NCI-H82 (cell line): ENCODE measurements at regions not wholly inside any gene's neighbourhood (a gene's known extent, or its start where the extent isn't known, plus 50 kb on each side); places are given as distances from the start of the nearest gene placed in this dataset.

Experiments used
- DNase-seq: peaks from one replicate; lab custom pipeline; 2025; lab: John Stamatoyannopoulos, UW

DNA sequence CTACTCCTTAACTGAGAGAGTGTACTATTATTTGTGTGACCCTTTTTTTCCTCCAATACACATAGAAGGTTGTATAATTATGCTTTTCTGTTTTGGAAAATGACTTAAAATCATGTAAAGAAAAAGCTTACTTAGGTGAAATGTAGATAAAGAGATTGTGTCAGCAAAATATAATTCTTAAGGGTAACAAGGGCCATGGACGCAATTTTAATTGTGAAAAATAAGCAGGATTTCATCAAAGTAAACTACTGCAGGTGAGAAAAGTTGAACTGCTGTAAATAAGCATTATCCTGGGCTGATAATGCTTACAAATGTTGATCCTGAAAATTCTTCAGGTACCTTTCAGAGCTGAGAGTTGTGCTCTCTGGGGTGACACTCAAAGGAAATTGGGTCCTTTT is 141.5 kb downstream of the RPIA start:
- DNase-seq = no peak

DNA sequence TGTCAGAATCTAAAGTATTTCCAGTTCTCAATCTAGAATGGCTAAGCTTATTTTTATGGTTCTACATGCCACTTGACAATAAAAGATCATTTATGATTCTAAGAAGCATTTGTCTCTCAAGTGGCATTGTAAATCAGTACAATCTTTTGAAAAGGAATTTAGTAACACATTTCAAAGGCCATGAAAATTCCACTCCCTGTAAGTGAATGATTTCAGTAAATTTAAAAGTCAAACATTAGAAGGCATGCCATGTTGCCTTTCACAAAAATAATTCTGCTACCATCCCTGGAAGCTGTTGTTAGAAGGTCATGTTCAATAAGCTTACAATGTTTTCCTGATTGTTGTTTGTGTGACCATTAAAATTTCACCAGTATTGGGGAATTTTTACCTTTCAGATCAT is 142.9 kb downstream of the RPIA start:
- no peak for DNase-seq

DNA sequence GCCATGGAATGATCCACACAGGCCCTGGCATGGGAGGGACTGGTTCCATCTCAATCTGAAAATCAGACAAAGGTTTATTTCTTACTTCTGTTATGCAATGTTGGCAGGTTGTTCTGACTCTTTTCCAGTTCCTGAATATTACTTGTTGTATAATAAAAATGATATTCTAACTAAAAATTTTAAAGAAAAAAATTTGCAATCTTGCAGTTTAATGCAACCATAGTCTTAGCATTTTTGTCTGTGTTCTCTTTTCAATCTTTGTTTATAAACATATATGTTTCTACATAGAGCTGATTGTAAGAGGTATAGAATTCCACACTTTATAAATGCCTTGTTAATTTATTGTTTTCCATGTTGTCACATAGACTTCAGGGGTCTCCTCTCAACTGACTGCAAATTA is 143.4 kb downstream of the RPIA start:
- DNase-seq = no peak

DNA sequence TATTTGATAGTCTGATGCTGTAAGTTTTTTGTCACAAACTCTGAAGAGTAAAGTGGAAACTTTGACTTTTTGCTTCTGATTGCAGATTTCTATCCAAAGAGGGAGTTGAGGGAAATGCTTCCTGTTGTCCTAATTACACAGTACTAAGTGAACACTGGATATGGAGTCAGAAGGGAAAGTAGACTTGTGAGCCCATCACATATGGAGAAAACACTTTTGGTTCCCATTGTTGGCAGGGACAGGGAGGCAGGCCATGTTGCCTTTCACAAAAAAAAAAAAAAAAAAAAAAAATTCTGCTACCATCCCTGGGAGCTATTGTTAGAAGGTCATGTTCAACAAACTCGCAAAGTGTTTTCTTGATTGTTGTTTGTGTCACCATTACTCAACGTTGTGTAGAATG is 144.3 kb downstream of the RPIA start:
- DNase-seq = no peak

- DNase-seq = no peak
Observed at GRCh38 chr2:88836351-88836750, 144.9 kb downstream of the RPIA start.

DNA sequence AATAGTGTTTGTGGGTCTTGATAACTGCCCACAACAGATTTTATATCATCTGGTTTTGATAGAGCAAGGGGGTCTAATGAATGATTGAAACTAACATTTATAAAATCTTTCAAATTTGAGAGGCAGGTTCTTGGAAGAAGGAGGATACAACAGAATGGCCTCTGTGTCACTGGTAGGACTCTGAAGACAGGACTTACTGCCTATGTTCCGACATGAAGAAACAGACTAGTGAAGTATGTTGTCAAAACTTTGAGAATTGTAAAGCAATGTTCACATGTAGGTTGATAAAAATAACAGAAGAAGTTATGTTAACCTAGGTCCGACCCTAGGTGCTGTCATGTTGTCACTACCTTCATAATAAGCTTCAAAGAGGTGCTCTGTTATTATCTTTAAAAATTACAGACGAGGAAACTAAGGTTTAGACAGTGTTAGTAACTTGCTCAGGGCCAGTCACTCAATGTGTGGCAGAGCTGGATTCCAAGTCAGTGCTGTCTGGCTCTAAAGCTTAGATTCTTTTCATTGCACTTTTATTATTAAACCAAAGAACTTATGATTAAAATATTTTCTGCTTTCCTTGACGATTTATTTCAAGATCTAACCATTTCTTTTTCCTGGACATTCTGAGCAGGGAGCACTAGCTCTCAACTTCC is 146.2 kb downstream of the RPIA start:
- DNase-seq = no peak

DNA sequence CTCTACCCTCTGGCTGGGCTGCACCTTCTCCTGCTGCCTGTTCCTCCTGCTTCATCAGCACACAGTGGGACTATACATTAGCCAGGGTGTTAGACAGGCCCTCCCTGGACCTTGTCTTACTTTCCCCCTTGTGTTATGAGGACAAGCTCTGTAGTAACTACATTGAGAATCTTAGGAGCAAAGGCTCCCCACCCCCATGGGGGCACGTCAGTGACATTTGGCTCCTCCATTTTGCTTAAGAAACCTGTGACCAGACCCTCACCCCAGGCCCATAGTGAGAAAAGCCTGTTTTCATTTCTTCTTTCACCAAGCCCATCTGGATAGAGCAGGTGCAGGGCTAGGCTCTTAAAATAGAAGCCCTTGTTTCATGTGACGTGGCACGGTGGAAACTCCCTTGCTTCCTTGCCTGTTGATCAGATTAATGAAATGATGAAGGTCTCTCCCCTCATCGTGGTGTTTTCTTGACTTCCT is 146.7 kb downstream of the RPIA start:
- no peak for DNase-seq

DNA sequence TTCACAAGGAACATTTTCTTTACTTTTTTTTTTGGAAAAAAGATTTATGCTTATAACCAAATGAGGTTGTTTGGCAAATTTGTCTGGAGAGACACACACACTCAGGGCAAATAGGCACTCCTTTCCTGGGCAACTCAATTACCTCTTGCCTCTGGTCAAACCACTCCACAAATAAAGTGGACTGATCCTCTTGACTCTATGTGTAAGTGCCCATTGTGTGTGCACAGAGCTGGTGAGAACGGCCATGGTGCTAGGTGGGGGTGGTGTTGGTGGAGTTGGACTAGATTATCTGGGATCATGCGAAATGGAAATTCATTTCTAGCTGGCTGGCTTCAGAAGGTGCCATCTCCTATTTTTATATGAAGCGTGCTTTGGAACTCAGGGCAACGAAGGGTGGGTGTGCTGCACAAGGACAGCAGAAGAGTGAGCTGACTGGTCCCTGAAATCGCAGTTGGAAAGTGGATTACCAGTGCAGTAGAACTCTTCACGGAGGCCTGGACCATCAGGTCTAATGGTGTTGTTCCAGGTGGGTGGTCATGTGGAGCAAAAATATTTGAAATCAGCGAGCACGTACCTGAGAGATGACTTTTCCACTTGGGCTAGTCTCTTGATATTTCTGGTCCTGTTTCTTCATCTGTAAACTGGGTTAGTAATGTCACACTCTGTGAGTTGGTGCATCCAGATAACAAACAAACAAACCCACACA is 149.9 kb downstream of the RPIA start:
- DNase-seq = no peak

- no peak for DNase-seq
Observed at GRCh38 chr2:88842656-88843460, 151.4 kb downstream of the RPIA start.

- no peak for DNase-seq
Observed at GRCh38 chr2:88843651-88844050, 152.2 kb downstream of the RPIA start.

DNA sequence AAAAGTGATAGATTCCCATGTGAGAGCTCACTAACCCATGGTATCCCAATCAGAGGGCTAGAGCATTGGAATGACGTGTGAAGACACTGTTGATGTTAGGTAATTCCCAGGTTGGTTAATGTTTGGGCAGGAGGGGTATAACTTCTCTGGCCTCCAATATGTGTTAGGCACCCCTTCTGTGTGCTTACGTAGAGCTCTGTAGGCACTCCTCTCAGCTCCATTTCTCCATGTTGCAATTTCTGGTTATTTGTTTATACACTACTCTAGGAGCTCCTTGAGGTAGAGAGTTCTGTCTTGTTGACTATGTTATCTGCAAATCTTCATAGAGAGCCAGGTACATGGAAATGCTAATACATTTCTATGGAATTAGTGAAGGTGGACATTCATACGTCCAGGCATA is 153.5 kb downstream of the RPIA start:
- DNase-seq = no peak

DNA sequence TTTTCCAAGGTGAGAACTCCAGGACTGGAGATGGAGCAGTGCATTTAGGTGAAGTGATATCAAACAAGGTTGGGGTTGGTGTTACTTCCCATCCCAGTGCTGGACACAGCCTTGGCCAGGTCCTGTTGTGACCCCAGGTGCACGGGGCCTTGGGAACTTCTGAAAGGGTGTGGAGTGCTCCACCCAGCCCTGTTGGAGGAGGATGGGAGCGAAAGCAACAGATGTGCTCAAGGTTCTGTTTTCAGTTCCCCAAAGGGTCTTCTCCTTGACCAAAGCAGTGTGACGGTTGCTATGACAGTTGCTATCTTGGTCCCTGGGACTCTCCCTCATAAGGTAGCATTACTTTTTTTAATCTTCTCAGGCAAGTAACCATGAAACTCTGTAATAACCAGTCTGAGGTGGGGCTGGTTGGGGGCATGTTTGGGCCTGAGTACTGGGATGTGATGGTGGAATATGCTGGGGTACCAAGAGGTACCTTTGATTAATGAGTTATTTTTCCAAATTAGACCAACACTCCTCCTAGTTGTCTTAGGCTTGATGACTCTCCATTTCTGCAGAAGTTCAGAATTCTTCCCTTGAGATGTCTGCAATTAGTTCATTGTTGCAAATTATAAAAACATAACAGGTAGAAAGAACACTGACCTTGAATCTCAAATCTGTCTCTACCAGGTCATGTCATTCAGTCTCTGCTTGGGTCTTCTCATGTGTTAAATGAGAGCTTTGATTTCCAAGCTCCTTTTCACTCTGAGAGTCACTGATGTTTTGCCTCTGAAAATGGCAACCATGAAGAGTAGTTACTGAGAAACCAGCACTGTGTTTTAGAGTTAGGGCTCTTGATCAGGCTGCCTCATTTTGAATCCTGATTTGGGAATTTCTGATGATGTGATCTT is 154.5 kb downstream of the RPIA start:
- DNase-seq = no peak

- DNase-seq = no peak
Observed at GRCh38 chr2:88852753-88853402, 161.4 kb downstream of the RPIA start.

DNA sequence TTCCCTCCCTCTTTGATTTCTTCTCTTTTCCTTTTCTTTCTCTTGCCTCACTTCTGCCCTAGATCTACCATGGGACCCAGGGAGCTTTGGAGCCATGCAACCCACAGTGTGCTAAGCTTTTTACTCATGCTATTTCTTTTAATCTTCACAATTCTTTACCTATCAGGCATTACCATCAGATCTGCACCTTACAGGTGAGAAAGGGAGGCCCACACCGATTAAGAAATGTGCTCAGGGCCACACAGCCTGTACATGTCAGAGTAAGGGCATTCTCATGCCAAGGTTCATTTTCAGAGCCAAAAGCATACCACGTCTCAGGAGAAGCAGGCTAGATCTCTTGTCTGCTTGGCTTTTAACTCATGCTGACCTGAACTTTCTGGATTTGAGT is 161.9 kb downstream of the RPIA start:
- no peak for DNase-seq

GRCh38 chr2:88854528-88854927 is 163.1 kb downstream of the RPIA start:
- DNase-seq = no peak

GRCh38 chr2:88855620-88856408 is 164.3 kb downstream of the RPIA start:
- no peak for DNase-seq

- DNase-seq = no peak
Observed at GRCh38 chr2:88856409-88857135, 165.1 kb downstream of the RPIA start.

DNA sequence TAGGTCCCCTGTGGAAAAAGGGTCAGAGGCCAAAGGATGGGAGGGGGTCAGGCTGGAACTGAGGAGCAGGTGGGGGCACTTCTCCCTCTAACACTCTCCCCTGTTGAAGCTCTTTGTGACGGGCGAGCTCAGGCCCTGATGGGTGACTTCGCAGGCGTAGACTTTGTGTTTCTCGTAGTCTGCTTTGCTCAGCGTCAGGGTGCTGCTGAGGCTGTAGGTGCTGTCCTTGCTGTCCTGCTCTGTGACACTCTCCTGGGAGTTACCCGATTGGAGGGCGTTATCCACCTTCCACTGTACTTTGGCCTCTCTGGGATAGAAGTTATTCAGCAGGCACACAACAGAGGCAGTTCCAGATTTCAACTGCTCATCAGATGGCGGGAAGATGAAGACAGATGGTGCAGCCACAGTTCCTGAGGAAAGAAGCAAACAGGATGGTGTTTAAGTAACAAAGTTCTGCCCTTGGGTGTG is 165.8 kb downstream of the RPIA start:
- no peak for DNase-seq

GRCh38 chr2:88857951-88858411 is 166.5 kb downstream of the RPIA start:
- DNase-seq = no peak

- DNase-seq = no peak
Observed at GRCh38 chr2:88859461-88859860, 168.0 kb downstream of the RPIA start.
